HUES6 (cell line): ENCODE measurements at regions not wholly inside any gene's neighbourhood (a gene's known extent, or its start where the extent isn't known, plus 50 kb on each side); places are given as distances from the start of the nearest gene placed in this dataset.
A peak's percentile ranks its signal among the peaks of the same experiment; 100 is the strongest.

Experiments used
- H3K27ac ChIP-seq: 2 replicates; pipeline ENCODE4 v1.7.0; 2013; ENCODE audit warnings: low read depth, mild to moderate bottlenecking, low read length, inconsistent platforms
- H3K27me3 ChIP-seq: 2 replicates; pipeline ENCODE4 v1.6.1; 2013; ENCODE audit warnings: low read length; ENCODE audit not compliant: control insufficient read depth, insufficient read depth
- H3K36me3 ChIP-seq: 2 replicates; pipeline ENCODE4 v1.6.1; 2013; ENCODE audit warnings: low read length; ENCODE audit not compliant: control insufficient read depth, insufficient read depth
- H3K4me1 ChIP-seq: 2 replicates; pipeline ENCODE4 v1.6.1; 2013; ENCODE audit warnings: low read length; ENCODE audit not compliant: control insufficient read depth, insufficient read depth
- H3K4me3 ChIP-seq: 2 replicates; pipeline ENCODE4 v1.5.1; 2013; ENCODE audit warnings: low read depth, low read length
- H3K9ac ChIP-seq: one replicate; pipeline ENCODE4 v1.6.1; 2013; ENCODE audit warnings: mild to moderate bottlenecking, low read length
- H3K9me3 ChIP-seq: 2 replicates; pipeline ENCODE4 v1.6.1; 2013; ENCODE audit warnings: low read depth, low read length; ENCODE audit not compliant: control insufficient read depth, insufficient read depth

DNA sequence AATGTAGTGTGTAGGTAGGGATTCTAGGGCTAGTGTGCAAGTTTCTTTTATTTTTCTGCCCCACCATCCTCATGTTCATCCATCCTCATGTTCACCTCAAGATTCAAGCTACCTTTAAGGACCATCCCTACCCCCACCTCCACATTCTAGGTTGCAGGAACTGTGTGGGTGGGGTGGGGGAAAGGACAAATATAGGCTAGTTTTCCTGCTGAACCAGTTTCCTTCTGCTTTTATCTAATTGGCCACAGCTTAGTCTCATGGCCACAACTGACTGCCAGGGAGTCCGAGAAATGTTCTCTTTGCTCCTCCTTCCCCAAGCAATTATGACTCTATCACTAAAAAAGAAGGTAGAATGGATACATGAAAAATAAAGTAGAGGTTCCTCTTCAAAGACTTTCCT is 179.0 kb upstream of the LARGE1 start:
- Histone ChIP-seq H3K9me3 (no peaks in the 10 kb centered on the region), H3K36me3 (no peaks in the 10 kb centered on the region), H3K27ac (no peak overlapping the region), H3K4me1 (no peaks in the 10 kb centered on the region), H3K9ac (no peak overlapping the region), H3K4me3 (no peak overlapping the region), H3K27me3 (no peaks in the 10 kb centered on the region; the same call in 1 of the 2 replicates)

DNA sequence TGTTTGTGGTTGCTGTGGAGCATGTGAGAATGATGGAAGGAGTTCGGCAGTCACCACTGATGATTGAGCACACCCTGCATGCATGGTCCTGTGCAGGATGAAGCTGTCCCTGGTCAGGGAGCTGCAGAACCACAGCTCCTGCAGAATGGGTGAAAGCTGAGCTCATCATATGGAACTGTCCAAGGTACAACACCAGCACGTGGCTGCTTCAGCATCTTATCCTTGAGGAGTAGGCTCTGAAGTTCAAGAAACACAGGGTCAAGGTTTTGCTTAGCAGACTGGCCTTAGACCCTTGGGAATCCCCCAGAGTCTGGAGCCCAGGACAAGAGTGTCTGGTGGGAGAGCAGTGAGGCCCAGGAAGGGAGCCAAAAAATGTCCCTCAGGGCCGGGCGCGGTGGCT is 182.4 kb upstream of the LARGE1 start:
- Histone ChIP-seq H3K4me1 (peaks cover 4% of the 10 kb centered on the region; the same call in 1 of the 2 replicates), H3K36me3 (no peaks in the 10 kb centered on the region), H3K9ac (no peak overlapping the region), H3K27ac (no peak overlapping the region), H3K27me3 (peaks cover 5% of the 10 kb centered on the region; the same call in 1 of the 2 replicates), H3K4me3 (no peak overlapping the region), H3K9me3 (no peaks in the 10 kb centered on the region)

DNA sequence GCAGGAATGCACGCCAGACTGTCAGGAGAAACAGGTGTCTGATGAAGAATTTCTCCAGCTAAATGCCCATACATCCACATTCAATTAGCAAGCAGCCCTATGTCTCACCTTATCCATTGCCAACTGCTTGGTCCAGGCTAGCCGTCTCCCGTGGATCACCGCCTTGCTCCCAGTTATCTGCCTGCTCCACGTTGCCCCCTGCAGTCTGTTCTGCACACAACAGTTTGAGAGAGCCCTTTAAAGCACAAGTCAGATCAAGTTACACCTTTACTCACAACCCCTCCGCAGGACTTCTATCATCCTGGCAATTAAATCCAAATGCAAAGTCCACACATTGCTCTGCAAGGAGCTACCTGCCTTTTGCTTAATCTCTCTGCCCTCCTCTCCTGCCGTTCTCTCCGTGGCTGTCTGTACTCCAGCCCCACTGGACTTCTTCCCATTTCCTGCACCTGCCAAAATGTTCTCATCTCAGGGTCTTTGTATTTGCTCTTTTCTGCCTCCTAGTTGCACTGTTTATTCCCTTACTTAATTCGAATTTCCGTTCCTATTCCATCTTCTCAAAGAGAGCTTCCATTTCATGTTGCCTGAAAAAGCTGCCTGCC is 185.3 kb upstream of the LARGE1 start:
- Histone ChIP-seq H3K4me1 (peaks cover 4% of the 10 kb centered on the region; the same call in 1 of the 2 replicates), H3K9ac (no peak overlapping the region), H3K4me3 (peak overlapping the region; percentile 30; the same call in 1 of the 2 replicates), H3K27ac (no peak overlapping the region), H3K9me3 (no peaks in the 10 kb centered on the region), H3K36me3 (no peaks in the 10 kb centered on the region), H3K27me3 (peaks cover 10% of the 10 kb centered on the region; the same call in 1 of the 2 replicates)

DNA sequence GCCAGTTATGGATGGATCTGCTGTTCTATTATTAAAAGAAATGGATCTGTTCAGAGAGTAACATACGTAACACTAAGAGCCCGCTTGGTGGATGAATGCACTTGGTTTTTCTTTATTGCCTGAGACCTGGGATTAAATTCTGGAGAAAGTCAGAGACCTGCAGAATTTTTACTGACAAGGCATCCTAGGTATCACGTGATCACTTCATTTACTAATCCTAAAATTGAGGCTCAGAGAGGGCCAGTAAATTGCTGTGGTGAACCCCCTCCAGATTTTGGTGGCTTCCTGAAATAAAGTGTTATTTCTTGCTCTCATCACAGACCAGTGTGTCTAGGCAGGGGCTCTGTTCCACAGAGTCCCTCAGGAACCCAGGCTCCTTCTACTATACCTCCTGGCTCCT is 187.9 kb upstream of the LARGE1 start:
- Histone ChIP-seq H3K9ac (no peak overlapping the region), H3K27ac (no peak overlapping the region), H3K4me1 (peaks cover 4% of the 10 kb centered on the region; the same call in 1 of the 2 replicates), H3K27me3 (peaks cover 10% of the 10 kb centered on the region; the same call in 1 of the 2 replicates), H3K4me3 (no peak overlapping the region), H3K9me3 (no peaks in the 10 kb centered on the region), H3K36me3 (no peaks in the 10 kb centered on the region)

DNA sequence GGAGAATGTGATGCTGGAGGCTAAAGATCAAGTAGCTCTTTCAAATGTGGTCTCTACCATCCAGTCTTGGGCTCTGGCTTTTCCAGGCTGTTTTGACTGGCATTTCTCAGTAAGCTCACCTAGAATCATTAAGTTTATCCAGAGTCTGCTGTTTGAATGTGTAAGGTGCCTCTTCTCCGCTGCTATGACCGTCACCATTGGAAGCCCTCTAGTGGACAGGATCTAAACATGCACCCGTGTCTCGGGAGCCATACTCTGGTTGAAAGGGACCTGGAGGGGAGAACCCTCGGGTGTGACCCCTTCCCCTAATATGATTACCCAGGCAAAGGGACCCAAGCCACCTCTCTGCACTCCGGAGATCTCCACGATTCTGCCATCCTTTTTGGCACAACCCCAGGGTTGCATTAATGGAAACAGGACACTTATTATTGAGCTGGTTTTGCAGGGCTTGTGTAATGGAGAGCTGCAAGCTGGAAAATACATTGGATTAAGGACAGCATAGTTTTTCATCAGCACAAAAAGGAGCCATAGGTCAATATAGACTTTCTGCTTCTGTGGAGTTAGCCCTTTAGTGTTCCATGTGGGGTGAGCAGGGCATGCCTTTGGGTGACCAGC is 191.0 kb upstream of the LARGE1 start:
- Histone ChIP-seq H3K4me1 (no peaks in the 10 kb centered on the region), H3K9me3 (no peaks in the 10 kb centered on the region), H3K27ac (no peak overlapping the region), H3K27me3 (peaks cover 5% of the 10 kb centered on the region; the same call in 1 of the 2 replicates), H3K36me3 (no peaks in the 10 kb centered on the region), H3K4me3 (no peak overlapping the region), H3K9ac (no peak overlapping the region)

DNA sequence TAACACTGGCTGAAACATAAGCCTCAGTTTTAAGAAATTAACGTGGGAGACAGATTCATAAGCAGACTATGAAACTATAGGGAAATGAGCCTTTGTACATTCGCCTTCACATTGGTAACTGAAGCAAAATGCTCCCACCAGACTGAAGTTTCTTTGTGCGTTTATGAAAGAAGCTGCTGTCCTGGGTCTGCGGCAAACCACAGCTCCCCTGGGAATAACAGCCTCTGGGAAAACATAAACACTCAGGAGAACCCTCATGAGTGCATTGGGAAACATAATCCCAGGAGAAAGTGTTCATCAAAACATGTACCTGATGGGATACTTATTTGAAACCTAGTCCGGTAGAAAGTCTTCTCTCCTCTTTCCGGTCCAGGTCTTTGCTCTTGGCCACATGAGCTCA is 193.1 kb upstream of the LARGE1 start:
- no peaks in the 10 kb centered on the region for H3K36me3 ChIP-seq
- H3K9ac ChIP-seq = no peak overlapping the region
- no peak overlapping the region for H3K27ac ChIP-seq
- H3K9me3 ChIP-seq = no peaks in the 10 kb centered on the region
- H3K4me3 ChIP-seq = no peak overlapping the region
- peaks cover 5% of the 10 kb centered on the region; the same call in 1 of the 2 replicates for H3K27me3 ChIP-seq
- H3K4me1 ChIP-seq = no peaks in the 10 kb centered on the region

DNA sequence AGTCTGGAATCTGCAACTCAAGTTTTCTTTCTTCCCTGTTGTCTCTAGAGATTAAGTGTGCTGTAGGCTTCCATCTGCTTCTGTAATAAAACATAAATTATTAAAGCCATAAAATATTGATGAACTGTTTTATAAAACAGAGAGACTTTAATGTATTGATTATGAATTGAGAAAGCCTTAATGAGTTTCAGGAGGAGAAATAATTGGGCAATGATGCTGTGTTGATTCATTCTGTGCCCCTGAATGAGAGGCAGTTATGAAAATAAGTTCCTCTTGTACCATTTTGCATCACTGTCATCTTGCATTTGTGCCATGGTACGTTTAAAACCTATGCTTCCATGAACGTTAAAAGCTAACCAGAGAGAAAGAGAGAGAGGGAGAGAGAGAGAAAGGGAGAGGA is 194.1 kb upstream of the LARGE1 start:
- no peaks in the 10 kb centered on the region for H3K9me3 ChIP-seq
- H3K9ac ChIP-seq = no peak overlapping the region
- no peaks in the 10 kb centered on the region for H3K36me3 ChIP-seq
- H3K27ac ChIP-seq = no peak overlapping the region
- no peak overlapping the region for H3K4me3 ChIP-seq
- no peaks in the 10 kb centered on the region for H3K4me1 ChIP-seq
- peaks cover 5% of the 10 kb centered on the region; the same call in 1 of the 2 replicates for H3K27me3 ChIP-seq

DNA sequence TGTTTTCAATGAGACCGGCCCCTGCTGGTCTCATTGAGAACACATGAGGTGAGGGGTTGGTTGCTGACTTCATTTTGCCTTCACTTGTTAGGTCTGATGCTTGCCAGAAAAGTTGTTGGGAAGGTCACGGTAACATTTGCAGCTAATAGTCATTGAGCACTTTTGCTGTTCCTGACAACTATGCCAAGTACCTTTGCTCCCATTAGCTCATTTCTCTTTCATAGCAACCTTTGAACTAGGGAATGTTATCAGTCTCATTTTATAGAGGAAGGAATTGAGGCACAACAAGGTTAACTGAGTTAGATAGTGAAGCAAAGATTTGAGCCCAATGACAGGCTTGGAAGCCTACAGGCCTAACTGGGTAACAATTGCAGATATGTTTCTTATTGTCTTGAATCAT is 195.4 kb upstream of the LARGE1 start:
- no peaks in the 10 kb centered on the region for H3K4me1 ChIP-seq
- no peaks in the 10 kb centered on the region for H3K27me3 ChIP-seq
- no peak overlapping the region for H3K9ac ChIP-seq
- no peak overlapping the region for H3K4me3 ChIP-seq
- no peaks in the 10 kb centered on the region for H3K36me3 ChIP-seq
- no peaks in the 10 kb centered on the region for H3K9me3 ChIP-seq
- no peak overlapping the region for H3K27ac ChIP-seq

DNA sequence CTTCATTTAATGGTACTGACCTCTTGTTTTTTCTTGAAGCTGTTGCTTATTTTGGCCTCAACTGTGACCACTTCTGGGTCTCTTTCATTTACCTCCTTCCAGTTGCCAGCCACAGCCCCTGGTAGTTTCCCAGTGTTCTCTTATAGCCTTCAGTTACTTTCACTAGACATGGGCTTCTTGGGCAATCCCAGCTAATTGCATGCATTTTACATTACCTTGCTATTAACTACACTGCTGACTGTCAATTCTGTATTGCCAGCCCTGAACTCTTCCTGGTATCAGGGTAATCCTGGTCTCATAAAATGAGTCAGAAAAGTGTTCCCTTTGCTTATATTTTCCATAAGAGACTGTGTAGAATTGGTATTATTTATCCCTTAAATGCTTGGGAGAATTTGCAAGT is 195.8 kb upstream of the LARGE1 start:
- H3K4me1 ChIP-seq = no peaks in the 10 kb centered on the region
- no peaks in the 10 kb centered on the region for H3K36me3 ChIP-seq
- no peak overlapping the region for H3K9ac ChIP-seq
- no peaks in the 10 kb centered on the region for H3K9me3 ChIP-seq
- no peak overlapping the region for H3K4me3 ChIP-seq
- no peaks in the 10 kb centered on the region for H3K27me3 ChIP-seq
- H3K27ac ChIP-seq = no peak overlapping the region

DNA sequence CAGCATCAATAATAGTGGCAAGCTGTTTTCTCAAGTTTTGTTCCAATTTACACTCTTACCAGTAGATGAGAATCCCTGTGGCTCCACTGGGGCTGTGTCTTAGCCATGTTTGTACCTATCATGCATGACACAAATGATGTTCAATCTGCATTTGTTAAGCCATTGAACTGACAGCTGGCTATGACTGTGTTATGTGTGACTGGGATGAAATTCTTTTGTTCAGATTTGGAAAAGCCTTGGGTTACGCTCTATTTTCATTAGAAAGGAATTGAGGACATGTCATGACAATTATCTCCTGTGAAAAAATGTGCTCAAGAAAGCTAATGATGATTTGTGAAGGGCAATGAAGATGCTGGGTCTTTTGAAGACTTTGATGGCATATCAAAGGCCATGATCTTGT is 201.8 kb upstream of the LARGE1 start:
- Histone ChIP-seq H3K4me1 (no peaks in the 10 kb centered on the region), H3K27ac (no peak overlapping the region), H3K4me3 (no peak overlapping the region), H3K27me3 (0 out of 2 replicates have a peak, but pooled peaks cover 4% of the 10 kb centered on the region), H3K36me3 (no peaks in the 10 kb centered on the region), H3K9me3 (no peaks in the 10 kb centered on the region), H3K9ac (no peak overlapping the region)

DNA sequence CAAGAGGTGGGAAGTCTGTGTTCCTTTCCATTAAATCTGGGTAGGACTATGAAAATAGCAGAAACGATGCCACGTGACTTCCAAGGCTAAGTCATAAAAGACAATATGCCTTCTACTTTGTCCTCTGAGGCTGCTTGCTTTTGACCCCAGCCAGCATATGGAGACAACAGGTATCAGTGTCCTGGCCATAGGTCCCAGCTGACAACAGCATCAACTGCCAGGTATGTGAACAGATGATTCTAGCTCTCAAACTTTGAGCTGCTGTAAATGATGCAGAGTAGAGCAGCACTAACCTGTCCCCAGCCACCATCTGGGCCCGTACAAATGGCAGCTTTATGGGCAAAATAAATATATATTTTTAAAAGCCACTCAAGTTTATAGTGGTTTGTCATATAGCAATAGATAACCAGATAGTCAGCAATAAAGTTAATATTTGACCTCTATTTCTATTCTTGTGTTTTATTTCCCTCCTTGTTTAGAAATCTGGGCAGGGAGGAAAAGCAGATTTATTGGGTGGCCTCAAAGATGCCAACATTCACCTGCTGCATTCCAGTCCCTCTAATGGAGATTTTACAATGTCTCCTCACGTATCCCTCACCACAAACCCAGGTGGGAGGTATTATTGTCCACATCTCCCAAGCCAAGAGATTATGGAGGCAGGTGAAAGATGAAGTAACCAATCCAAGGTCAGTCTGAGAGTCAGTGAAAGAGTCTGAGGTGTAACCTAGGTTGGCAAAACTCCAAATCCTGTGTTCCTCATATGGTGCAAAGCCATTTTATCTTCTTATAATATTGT is 209.6 kb upstream of the LARGE1 start:
- H3K27ac ChIP-seq = no peak overlapping the region
- no peaks in the 10 kb centered on the region for H3K4me1 ChIP-seq
- no peaks in the 10 kb centered on the region for H3K36me3 ChIP-seq
- H3K27me3 ChIP-seq = peaks cover 7% of the 10 kb centered on the region; the same call in 1 of the 2 replicates
- H3K4me3 ChIP-seq = no peak overlapping the region
- no peak overlapping the region for H3K9ac ChIP-seq
- no peaks in the 10 kb centered on the region for H3K9me3 ChIP-seq
